Loucy (cell line): ENCODE measurements at regions not wholly inside any gene's neighbourhood (a gene's known extent, or its start where the extent isn't known, plus 50 kb on each side); places are given as distances from the start of the nearest gene placed in this dataset.

Experiments used
- H2AFZ ChIP-seq: fragments of 200-600 bp; sonication (generic); 2 replicates; pipeline ENCODE4 v1.6.0; 2016; ENCODE audit warnings: antibody characterized with exemption, mild to moderate bottlenecking, low read length, moderate library complexity
- H3F3A ChIP-seq: fragments of 200-600 bp; 2 replicates; pipeline ENCODE4 v1.6.0; 2016; ENCODE audit warnings: antibody characterized with exemption, low read depth, mild to moderate bottlenecking
- H3K27me3 ChIP-seq: fragments of 200-600 bp; sonication (generic); 2 replicates; pipeline ENCODE4 v1.6.1; 2014; ENCODE audit warnings: low read length, mild to moderate bottlenecking; ENCODE audit not compliant: insufficient read depth, poor library complexity, severe bottlenecking
- H3K36me3 ChIP-seq: fragments of 200-600 bp; sonication (generic); 2 replicates; pipeline ENCODE4 v1.6.1; 2016; ENCODE audit warnings: low read length; ENCODE audit not compliant: insufficient read depth
- H3K4me1 ChIP-seq: fragments of 200-600 bp; sonication (generic); 2 replicates; pipeline ENCODE4 v1.5.1; 2014; ENCODE audit warnings: low read length, mild to moderate bottlenecking; ENCODE audit not compliant: insufficient read depth, poor library complexity, severe bottlenecking
- H3K4me2 ChIP-seq: fragments of 200-600 bp; sonication (generic); 2 replicates; pipeline ENCODE4 v1.6.0; 2014; ENCODE audit warnings: antibody characterized with exemption, low read length, low read depth, mild to moderate bottlenecking; ENCODE audit not compliant: poor library complexity, severe bottlenecking
- H3K4me3 ChIP-seq: fragments of 200-600 bp; sonication (generic); 2 replicates; pipeline ENCODE4 v1.5.1; 2014; ENCODE audit warnings: low read length, mild to moderate bottlenecking, mixed read lengths; ENCODE audit not compliant: poor library complexity, severe bottlenecking
- H3K79me2 ChIP-seq: fragments of 200-600 bp; sonication (generic); 2 replicates; pipeline ENCODE4 v1.6.1; 2014; ENCODE audit warnings: low read length; ENCODE audit not compliant: insufficient read depth
- H3K9ac ChIP-seq: fragments of 200-600 bp; sonication (generic); 2 replicates; pipeline ENCODE4 v1.6.0; 2014; ENCODE audit warnings: mild to moderate bottlenecking, low read depth, low read length, moderate library complexity; ENCODE audit not compliant: poor library complexity, severe bottlenecking
- H3K9me2 ChIP-seq: fragments of 200-600 bp; sonication (generic); replicated peaks from 2 replicates; pipeline ENCODE4 v1.6.1; 2016; ENCODE audit warnings: low read depth, low read length, mixed read lengths
- H3K9me3 ChIP-seq: fragments of 200-600 bp; sonication (generic); 2 replicates; pipeline ENCODE4 v1.6.1; 2014; ENCODE audit warnings: mild to moderate bottlenecking, antibody characterized with exemption, low read length, low read depth; ENCODE audit not compliant: insufficient read depth
- H4K20me1 ChIP-seq: fragments of 200-600 bp; sonication (generic); 2 replicates; pipeline ENCODE4 v1.6.0; 2014; ENCODE audit warnings: antibody characterized with exemption, low read length, mild to moderate bottlenecking; ENCODE audit not compliant: insufficient read depth, poor library complexity, severe bottlenecking
- EZH2phosphoT487 ChIP-seq: fragments of 200-600 bp; IDR thresholded peaks from 2 replicates; pipeline ENCODE4 v1.6.1; 2018; ENCODE audit warnings: antibody characterized with exemption, mild to moderate bottlenecking, moderate library complexity, borderline replicate concordance
- TF ChIP-seq, protein P1 (sequence below): fragments of 200-600 bp; sonication (generic); conservative IDR thresholded peaks from 2 replicates; pipeline ENCODE4 v1.5.1; 2014; ENCODE audit warnings: mild to moderate bottlenecking, antibody characterized with exemption, low read length

DNA sequence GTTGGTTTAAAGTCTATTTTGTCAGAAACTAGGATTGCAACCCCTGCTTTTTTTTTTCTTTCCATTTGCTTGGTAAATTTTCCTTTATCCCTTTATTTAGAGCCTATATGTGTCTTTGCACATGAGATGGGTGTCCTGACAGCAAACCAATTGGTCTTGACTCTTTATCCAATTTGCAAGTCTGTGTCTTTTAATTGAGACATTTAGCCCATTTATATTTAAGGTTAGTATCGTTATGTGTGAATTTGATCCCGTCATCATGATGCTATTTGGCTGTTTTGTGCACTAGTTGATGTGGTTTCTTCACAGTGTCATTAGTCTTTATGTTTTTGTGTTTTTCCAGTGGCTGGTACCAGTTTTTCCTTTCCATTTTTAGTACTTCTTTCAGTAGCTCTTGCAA, 127.7 kb upstream of the ZNF267 start:
- H3K79me2 ChIP-seq: peaks cover 3% of the 10 kb centered on the region; the same call in 1 of the 2 replicates

DNA sequence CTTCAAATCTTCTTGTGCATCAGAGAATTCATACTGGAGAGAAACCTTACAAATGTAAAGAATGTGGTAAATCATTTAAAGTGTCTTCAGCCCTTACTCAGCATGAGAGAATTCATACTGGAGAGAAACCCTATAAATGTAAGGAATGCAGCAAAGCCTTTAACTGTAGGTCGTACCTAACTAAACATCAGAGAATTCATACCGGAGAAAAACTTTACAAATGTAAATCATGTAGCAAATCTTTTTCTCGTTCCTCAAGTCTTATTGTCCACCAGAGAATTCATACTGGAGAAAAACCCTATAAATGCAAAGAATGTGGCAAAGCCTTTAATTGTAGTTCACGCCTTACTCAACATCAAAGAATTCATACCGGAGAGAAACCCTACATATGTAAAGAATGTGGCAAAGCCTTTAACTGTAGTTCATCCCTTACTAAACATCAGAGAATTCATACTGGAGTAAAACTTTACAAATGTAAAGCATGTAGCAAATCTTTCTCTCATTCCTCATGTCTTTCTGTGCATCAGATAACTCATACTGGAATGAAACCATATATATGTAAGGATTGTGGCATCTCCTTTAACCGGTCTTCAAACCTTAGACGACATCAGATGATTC, 118.5 kb upstream of the ZNF267 start:
- H3K9me3 ChIP-seq: peaks cover 68% of the 10 kb centered on the region
- no peaks in the 10 kb centered on the region for H3K79me2 ChIP-seq
- TF ChIP-seq, protein P1, sequence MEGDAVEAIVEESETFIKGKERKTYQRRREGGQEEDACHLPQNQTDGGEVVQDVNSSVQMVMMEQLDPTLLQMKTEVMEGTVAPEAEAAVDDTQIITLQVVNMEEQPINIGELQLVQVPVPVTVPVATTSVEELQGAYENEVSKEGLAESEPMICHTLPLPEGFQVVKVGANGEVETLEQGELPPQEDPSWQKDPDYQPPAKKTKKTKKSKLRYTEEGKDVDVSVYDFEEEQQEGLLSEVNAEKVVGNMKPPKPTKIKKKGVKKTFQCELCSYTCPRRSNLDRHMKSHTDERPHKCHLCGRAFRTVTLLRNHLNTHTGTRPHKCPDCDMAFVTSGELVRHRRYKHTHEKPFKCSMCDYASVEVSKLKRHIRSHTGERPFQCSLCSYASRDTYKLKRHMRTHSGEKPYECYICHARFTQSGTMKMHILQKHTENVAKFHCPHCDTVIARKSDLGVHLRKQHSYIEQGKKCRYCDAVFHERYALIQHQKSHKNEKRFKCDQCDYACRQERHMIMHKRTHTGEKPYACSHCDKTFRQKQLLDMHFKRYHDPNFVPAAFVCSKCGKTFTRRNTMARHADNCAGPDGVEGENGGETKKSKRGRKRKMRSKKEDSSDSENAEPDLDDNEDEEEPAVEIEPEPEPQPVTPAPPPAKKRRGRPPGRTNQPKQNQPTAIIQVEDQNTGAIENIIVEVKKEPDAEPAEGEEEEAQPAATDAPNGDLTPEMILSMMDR: no peak
- TF ChIP-seq EZH2phosphoT487: no peak
- no peaks in the 10 kb centered on the region for H3K4me1 ChIP-seq
- H4K20me1 ChIP-seq: no peaks in the 10 kb centered on the region
- no peaks in the 10 kb centered on the region for H3K9me2 ChIP-seq
- H3K9ac ChIP-seq: no peak overlapping the region
- H3K36me3 ChIP-seq: peaks cover 51% of the 10 kb centered on the region
- H3K27me3 ChIP-seq: peaks cover 12% of the 10 kb centered on the region
- H3K4me3 ChIP-seq: no peak overlapping the region
- H2AFZ ChIP-seq: no peak overlapping the region
- no peaks in the 10 kb centered on the region for H3F3A ChIP-seq
- no peak overlapping the region for H3K4me2 ChIP-seq

More for the DNA sequence above, 127.7 kb upstream of the ZNF267 start:
- H3K4me2 ChIP-seq: no peak overlapping the region
- TF ChIP-seq, protein P1: no peak
- TF ChIP-seq EZH2phosphoT487: no peak
- no peak overlapping the region for H3K4me3 ChIP-seq
- no peaks in the 10 kb centered on the region for H3K9me2 ChIP-seq
- H2AFZ ChIP-seq: no peak overlapping the region
- H3K36me3 ChIP-seq: peaks cover 12% of the 10 kb centered on the region; the same call in 1 of the 2 replicates
- peaks cover 38% of the 10 kb centered on the region for H3K9me3 ChIP-seq
- no peaks in the 10 kb centered on the region for H3K27me3 ChIP-seq
- no peak overlapping the region for H3K9ac ChIP-seq
- H3F3A ChIP-seq: no peaks in the 10 kb centered on the region
- no peaks in the 10 kb centered on the region for H3K4me1 ChIP-seq
- no peaks in the 10 kb centered on the region for H4K20me1 ChIP-seq

DNA sequence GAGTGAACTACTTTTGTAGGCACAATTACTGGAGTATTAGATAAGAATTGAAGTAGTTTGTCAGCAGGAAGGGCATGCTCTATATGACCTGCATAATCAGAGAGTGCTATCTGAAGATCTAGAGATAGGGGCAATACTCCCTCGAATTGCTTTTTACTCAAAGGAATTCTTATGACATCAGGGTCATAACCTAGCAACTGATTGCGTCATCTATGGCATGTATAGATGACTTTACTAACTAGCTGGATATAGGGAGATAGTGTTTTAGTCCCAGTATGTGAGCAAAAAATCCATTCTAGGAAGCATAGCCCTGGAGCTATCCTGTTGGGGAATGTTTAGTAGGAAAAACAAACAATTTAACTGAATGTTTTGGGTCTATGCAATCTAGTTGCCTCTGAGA, 109.5 kb upstream of the ZNF267 start:
- no peak overlapping the region for H3K4me2 ChIP-seq
- H3K4me3 ChIP-seq: no peak overlapping the region
- no peaks in the 10 kb centered on the region for H3F3A ChIP-seq
- H3K9me3 ChIP-seq: peaks cover 14% of the 10 kb centered on the region; the same call in 1 of the 2 replicates
- TF ChIP-seq, protein P1: no peak
- no peaks in the 10 kb centered on the region for H3K36me3 ChIP-seq
- H3K27me3 ChIP-seq: no peaks in the 10 kb centered on the region
- H3K79me2 ChIP-seq: no peaks in the 10 kb centered on the region
- H2AFZ ChIP-seq: no peak overlapping the region
- no peaks in the 10 kb centered on the region for H3K9me2 ChIP-seq
- H3K9ac ChIP-seq: no peak overlapping the region
- no peaks in the 10 kb centered on the region for H4K20me1 ChIP-seq
- no peaks in the 10 kb centered on the region for H3K4me1 ChIP-seq
